ENCODE measurements at regions not wholly inside any gene's neighbourhood (a gene's known extent, or its start where the extent isn't known, plus 50 kb on each side); places are given as distances from the start of the nearest gene placed in this dataset.
"Not testable (repeated sequence)": the region's sequence is repeated elsewhere in the genome, so short reads cannot be mapped to it uniquely, and the experiment has no call there.

DNA sequence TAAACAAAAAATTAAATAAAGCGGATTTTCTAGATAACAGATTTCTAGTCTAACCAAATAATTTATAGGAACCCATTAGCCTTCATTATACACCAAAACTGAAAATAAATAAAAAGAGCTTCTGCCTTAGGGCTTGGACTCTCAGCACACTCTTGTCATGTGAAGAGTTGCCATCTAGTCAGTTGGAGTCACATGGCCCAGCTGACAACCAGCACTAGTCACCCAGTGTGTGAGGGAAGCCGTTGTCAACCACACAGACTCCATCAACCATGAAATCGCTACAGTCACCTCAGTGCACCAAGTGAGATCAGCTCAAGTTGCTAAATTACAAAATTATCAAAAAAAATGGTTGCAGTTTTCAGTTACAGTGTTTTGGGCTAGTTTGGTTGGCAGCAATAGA is 470.0 kb downstream of the GASK1B start:
- DNase-seq, result no peak
- Mint-ChIP-seq H3K36me3 (ENCODE audit: low read depth) (no peaks in the 10 kb centered on the region), H3K27ac (no peak overlapping the region), H3K4me1 (no peaks in the 10 kb centered on the region), H3K9me3 (peaks cover 2% of the 10 kb centered on the region), H3K27me3 (no peaks in the 10 kb centered on the region), H3K4me3 (no peak overlapping the region)
- ChIA-PET POLR2A (no interaction called here), CTCF (no interaction called here)

DNA sequence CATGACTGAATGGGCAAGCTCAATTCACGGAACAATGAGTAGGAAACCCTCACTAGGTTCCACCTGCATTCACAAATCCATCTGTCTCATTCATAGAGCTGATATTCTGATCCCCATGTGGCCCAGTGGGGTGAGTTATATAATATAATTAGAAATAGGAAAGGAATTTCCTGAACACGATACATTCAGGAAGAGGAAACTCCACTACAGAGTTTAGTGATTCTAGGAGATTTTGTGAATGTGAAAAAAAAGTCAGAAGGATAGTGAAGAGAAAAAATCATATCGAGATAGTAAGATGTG is 471.2 kb downstream of the GASK1B start:
- H3K27me3 Mint-ChIP-seq, result no peaks in the 10 kb centered on the region
- H3K4me3 Mint-ChIP-seq, result no peak overlapping the region
- CTCF ChIA-PET, result no interaction called here
- no peak overlapping the region for H3K27ac Mint-ChIP-seq
- H3K36me3 Mint-ChIP-seq (ENCODE audit: low read depth), result no peaks in the 10 kb centered on the region
- POLR2A ChIA-PET, result no interaction called here
- no peak for DNase-seq
- no peaks in the 10 kb centered on the region for H3K4me1 Mint-ChIP-seq
- H3K9me3 Mint-ChIP-seq, result peaks cover 2% of the 10 kb centered on the region

DNA sequence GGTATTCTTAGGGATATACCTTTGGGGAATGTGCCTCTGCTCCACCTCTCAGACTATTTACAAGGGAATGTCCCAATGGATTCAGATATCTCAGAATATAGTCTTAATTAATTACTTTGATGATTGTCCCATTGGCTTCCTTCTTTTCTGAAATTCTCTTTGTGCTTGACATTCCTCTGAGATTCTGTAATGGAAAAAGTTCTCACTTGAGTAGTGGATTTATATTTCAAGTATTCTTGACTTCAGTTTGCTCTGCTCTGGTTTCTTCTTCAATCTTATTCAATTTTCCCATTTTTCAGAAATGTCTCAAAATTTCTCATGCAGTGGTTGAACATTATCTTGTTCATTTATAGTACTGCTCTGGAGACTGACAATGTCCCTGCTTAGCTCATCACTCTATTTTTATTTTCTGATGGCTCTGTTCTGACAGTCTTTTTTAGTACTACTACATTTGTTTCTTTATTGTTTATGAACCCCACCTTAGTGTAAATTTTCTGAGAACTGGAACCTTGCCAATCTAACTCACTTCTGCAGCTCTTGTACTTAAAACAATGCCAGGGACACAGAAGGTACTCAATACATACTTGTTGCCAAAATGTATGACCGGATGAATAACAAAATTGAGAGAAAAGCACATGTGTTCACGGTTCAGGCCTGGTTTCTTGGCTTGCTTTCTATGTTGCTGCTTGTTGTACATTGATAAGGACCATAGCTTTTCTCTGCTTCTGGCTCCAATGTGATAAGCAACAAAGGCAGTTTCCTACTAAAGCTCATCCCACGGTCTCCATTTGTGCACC is 471.7 kb downstream of the GASK1B start:
- peaks cover 2% of the 10 kb centered on the region for H3K9me3 Mint-ChIP-seq
- H3K4me1 Mint-ChIP-seq, result no peaks in the 10 kb centered on the region
- POLR2A ChIA-PET, result no interaction called here
- CTCF ChIA-PET, result no interaction called here
- no peaks in the 10 kb centered on the region for H3K36me3 Mint-ChIP-seq (ENCODE audit: low read depth)
- no peak overlapping the region for H3K4me3 Mint-ChIP-seq
- no peak for DNase-seq
- no peaks in the 10 kb centered on the region for H3K27me3 Mint-ChIP-seq
- H3K27ac Mint-ChIP-seq, result no peak overlapping the region

DNA sequence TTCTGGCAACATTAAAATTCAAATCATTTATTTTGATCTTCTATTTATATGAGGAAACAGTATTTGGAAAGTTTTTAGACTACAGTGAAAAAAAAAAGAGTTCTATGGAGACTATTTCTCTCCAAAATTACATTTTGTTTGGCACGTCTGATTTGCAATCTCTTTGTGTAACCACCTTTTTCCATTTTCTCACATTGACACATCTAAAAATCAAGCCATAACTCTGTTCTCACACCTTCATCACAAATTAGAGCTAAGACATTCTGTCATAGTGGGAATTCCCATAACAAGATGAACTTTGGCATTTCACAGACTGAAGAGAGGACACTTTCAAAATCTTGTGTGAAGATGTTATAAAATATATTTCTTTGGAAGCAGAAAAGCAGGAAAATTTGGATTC is 468.9 kb downstream of the GRIA2 start:
- Mint-ChIP-seq H3K27me3 (no peaks in the 10 kb centered on the region), H3K4me3 (no peak overlapping the region), H3K36me3 (ENCODE audit: low read depth) (no peaks in the 10 kb centered on the region), H3K27ac (no peak overlapping the region), H3K4me1 (no peaks in the 10 kb centered on the region), H3K9me3 (no peaks in the 10 kb centered on the region)
- POLR2A ChIA-PET, result no interaction called here
- DNase-seq, result no peak
- CTCF ChIA-PET, result no interaction called here

DNA sequence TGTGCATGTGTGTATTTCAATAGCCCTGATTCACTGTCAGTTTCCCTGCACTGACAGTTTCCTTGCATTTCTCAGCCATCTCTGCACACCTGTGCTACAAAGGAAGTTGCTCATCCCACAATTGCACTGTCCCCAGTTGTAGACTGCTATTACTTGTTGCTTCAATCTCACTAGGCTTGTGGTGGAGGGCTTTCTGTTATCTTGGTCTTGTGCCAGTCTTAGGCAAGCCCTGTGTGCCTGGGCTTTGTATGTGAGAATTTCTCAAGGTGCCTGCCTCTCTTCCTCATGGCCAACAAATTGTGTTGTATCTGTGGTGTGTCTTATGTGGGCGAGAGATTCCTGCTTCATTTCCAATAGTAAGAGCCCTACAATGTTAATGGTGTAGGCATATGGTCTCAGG is 467.4 kb downstream of the GRIA2 start:
- CTCF ChIA-PET, result no interaction called here
- H3K36me3 Mint-ChIP-seq (ENCODE audit: low read depth), result no peaks in the 10 kb centered on the region
- no peaks in the 10 kb centered on the region for H3K9me3 Mint-ChIP-seq
- DNase-seq, result no peak
- no peaks in the 10 kb centered on the region for H3K27me3 Mint-ChIP-seq
- POLR2A ChIA-PET, result no interaction called here
- no peak overlapping the region for H3K4me3 Mint-ChIP-seq
- H3K27ac Mint-ChIP-seq, result no peak overlapping the region
- H3K4me1 Mint-ChIP-seq, result no peaks in the 10 kb centered on the region

DNA sequence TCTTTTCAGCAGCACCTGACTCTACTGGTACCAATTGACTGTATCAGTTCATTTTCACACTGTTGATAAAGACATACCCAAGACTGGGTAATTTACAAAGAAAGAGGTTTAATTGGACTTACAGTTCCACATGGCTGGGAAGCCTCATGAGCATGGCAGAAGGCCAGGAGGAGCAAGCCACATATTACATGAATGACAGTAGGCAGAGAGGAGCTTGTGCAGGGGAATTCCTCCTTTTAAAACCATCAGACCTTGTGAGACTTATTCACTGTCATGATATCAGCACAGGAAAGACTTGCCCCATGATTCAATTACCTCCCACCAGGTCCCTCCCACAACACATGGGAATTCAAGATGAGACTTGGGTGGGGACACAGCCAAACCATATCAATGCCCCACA is 458.8 kb downstream of the GRIA2 start:
- H3K36me3 Mint-ChIP-seq (ENCODE audit: low read depth); H3K9me3 Mint-ChIP-seq; H3K4me1 Mint-ChIP-seq; H3K4me3 Mint-ChIP-seq; CTCF ChIA-PET; DNase-seq; POLR2A ChIA-PET; H3K27me3 Mint-ChIP-seq; H3K27ac Mint-ChIP-seq: not testable (repeated sequence)

DNA sequence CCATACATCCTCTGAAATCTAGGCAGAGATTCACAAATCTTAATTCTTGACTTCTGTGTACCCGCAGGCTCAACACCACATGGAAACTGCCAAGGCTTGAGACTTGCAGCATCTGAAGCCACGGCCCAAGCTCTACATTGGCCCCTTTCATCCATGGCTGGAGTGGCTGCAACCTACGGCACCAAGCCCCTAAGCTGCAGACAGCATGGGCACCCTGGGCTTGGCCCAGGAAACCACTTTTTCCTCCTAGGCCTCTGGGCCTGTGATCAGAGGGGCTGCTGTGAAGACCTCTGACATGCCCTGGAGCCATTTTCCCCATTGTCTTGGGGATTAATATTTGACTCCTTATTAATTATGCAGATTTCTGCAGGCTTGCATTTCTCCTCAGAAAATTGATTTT is 457.9 kb downstream of the GRIA2 start:
- no peaks in the 10 kb centered on the region for H3K27me3 Mint-ChIP-seq
- CTCF ChIA-PET, result no interaction called here
- no peak for DNase-seq
- no peak overlapping the region for H3K27ac Mint-ChIP-seq
- peaks cover 5% of the 10 kb centered on the region for H3K9me3 Mint-ChIP-seq
- POLR2A ChIA-PET, result no interaction called here
- no peaks in the 10 kb centered on the region for H3K36me3 Mint-ChIP-seq (ENCODE audit: low read depth)
- H3K4me1 Mint-ChIP-seq, result no peaks in the 10 kb centered on the region
- H3K4me3 Mint-ChIP-seq, result no peak overlapping the region

DNA sequence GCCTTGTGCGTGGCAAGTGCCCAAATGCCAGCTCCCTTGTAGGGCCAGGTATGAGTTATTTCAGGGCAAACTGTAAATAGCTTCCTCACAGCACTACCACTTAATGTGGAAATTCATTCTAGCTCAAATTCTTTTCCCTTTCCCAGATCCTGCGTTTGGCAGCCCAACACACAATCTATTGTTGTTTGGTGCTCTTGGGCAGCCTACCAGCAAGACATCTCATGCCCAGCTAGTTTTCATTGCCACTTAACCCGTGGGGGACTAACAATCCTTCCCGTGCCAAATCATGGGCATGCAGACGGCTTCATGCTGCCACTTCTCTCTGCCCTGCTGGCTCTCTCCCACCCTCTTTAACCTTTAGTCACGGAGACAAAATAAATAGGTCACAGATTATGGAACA is 454.2 kb downstream of the GRIA2 start:
- POLR2A ChIA-PET, result no interaction called here
- no peak overlapping the region for H3K27ac Mint-ChIP-seq
- H3K27me3 Mint-ChIP-seq, result no peaks in the 10 kb centered on the region
- peaks cover 7% of the 10 kb centered on the region for H3K9me3 Mint-ChIP-seq
- no peak overlapping the region for H3K4me3 Mint-ChIP-seq
- H3K36me3 Mint-ChIP-seq (ENCODE audit: low read depth), result no peaks in the 10 kb centered on the region
- DNase-seq, result no peak
- CTCF ChIA-PET, result no interaction called here
- no peaks in the 10 kb centered on the region for H3K4me1 Mint-ChIP-seq

DNA sequence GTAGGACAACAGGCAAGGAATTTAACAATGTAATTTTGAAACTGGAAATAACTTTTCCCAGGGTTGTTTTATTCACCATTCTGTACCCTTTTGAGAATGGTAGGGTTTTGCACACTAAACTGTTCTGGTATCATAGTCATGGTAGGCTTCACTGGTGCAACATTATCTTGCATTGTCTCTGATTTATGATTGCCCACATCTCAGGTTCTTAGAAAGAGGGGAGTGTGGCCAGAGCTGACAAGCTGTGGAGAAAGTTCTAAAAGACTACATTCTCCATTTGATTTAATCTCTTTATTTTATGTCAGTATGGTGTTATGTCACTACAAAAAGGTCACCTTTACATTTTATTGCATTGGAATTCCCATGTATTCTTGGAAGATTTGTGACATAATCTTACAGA is 447.3 kb downstream of the GRIA2 start:
- DNase-seq, result no peak
- CTCF ChIA-PET, result no interaction called here
- H3K4me1 Mint-ChIP-seq, result no peaks in the 10 kb centered on the region
- no peak overlapping the region for H3K4me3 Mint-ChIP-seq
- no peaks in the 10 kb centered on the region for H3K36me3 Mint-ChIP-seq (ENCODE audit: low read depth)
- POLR2A ChIA-PET, result no interaction called here
- peaks cover 4% of the 10 kb centered on the region for H3K9me3 Mint-ChIP-seq
- no peak overlapping the region for H3K27ac Mint-ChIP-seq
- no peaks in the 10 kb centered on the region for H3K27me3 Mint-ChIP-seq

DNA sequence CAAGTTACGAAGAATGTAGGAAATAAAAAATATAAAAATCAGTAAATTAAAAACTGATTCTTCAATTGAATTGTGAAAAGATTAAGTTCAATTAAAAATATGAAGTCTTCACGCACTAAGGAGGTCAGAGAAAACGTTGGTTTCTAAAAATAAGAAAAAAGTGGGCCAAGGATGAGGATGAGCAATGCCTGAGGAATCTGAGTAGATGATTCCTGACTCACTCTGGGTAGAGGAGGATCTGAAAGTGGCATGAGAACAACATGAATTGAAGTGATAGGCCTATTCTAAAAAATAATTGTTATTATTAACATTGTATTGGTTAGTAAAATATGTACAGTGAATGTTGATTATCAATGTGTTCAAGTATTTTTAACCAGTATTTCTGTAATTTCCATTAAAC is 444.2 kb downstream of the GRIA2 start:
- no peaks in the 10 kb centered on the region for H3K4me1 Mint-ChIP-seq
- POLR2A ChIA-PET, result no interaction called here
- DNase-seq, result no peak

DNA sequence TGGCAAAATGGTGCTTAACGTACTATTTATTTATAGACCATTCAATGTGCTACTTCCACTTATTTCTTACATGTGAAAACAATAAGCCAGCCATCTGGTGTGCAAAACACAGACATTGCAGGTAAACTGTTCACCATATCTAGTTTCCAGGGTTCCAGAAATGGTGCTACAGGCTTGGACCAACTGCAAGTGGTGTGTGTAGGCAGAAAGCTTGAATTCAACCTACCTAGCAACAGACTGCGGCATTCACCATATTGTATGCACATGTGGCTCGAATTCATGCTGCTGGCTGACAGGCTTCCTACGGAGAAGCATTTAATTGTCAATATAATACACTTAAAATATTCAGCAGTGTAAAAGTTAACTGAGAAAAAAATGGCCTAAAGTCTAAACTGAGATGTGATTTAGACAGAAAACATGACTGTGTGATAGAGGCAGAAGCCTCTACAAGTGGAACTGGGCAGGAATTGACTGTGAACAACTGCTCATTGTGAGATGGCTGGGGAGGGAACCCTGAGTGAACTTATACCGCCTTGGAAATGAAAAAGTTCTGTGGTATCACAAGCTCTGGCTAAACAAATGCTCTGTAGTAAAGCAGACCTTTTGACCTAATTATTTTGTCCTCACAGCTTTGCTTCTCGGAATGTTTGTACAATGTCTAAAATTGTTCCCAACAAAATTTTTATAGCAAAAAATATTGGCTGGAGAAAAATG is 434.7 kb downstream of the GRIA2 start:
- no peaks in the 10 kb centered on the region for H3K4me1 Mint-ChIP-seq
- H3K9me3 Mint-ChIP-seq, result no peaks in the 10 kb centered on the region
- no peaks in the 10 kb centered on the region for H3K36me3 Mint-ChIP-seq (ENCODE audit: low read depth)
- no peaks in the 10 kb centered on the region for H3K27me3 Mint-ChIP-seq
- POLR2A ChIA-PET, result no interaction called here
- CTCF ChIA-PET, result no interaction called here
- DNase-seq, result no peak
- H3K4me3 Mint-ChIP-seq, result no peak overlapping the region
- H3K27ac Mint-ChIP-seq, result no peak overlapping the region

More for the DNA sequence above, 444.2 kb downstream of the GRIA2 start:
- Mint-ChIP-seq H3K9me3 (peaks cover 2% of the 10 kb centered on the region), H3K27me3 (no peaks in the 10 kb centered on the region), H3K36me3 (ENCODE audit: low read depth) (no peaks in the 10 kb centered on the region), H3K4me3 (no peak overlapping the region), H3K27ac (no peak overlapping the region)
- CTCF ChIA-PET, result no interaction called here

DNA sequence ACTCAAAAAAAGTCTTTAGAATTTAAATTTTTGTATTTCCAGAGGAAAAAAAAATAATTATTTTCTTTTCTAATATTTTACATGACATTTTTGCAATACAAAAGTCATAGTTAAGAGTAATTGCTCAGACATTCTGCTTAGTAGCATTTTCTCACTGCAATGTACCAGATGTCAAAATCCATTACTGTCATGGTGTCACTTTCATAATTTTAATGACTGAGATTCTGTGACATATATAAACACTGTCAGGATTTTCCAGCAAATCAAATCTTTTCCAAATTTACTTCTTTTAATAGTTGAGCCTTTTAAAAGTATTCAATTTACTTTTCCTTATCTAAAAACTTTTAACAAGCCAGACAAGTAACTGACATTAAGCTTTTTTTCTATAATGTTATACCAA is 422.7 kb downstream of the GRIA2 start:
- no peaks in the 10 kb centered on the region for H3K9me3 Mint-ChIP-seq
- no peaks in the 10 kb centered on the region for H3K27me3 Mint-ChIP-seq
- H3K4me3 Mint-ChIP-seq, result no peak overlapping the region
- POLR2A ChIA-PET, result no interaction called here
- DNase-seq, result no peak
- no peaks in the 10 kb centered on the region for H3K36me3 Mint-ChIP-seq (ENCODE audit: low read depth)
- CTCF ChIA-PET, result no interaction called here
- no peaks in the 10 kb centered on the region for H3K4me1 Mint-ChIP-seq
- H3K27ac Mint-ChIP-seq, result no peak overlapping the region

DNA sequence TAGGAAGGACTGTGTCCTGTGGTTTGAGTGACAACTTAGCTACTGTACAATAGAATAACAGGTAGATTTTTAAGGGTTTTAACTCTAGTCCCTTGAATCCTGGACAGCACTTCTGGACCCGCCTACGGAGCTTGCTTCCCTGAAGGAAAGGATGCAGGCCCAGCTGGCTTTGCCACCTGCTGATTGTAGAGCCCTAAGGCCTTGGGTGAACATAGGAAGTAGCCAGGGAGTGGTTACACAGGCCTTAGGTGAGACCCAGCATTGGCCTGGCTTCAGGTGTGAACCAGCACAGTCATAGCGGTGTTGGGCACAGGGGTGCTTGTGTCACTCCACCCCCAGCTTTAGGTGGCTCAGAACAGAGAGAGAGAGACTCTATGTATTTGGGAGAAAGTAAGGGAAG is 413.5 kb downstream of the GRIA2 start:
- Mint-ChIP-seq H3K4me1 (no peaks in the 10 kb centered on the region), H3K9me3 (peaks cover 3% of the 10 kb centered on the region), H3K4me3 (no peak overlapping the region), H3K36me3 (ENCODE audit: low read depth) (no peaks in the 10 kb centered on the region), H3K27ac (no peak overlapping the region), H3K27me3 (no peaks in the 10 kb centered on the region)
- ChIA-PET POLR2A (no interaction called here), CTCF (interaction anchor here (0.6 kb wide), 1 partner anchor 1839 kb away, joined by 4 read pairs; no protein-coding TSS in a partner anchor)
- DNase-seq, result no peak

DNA sequence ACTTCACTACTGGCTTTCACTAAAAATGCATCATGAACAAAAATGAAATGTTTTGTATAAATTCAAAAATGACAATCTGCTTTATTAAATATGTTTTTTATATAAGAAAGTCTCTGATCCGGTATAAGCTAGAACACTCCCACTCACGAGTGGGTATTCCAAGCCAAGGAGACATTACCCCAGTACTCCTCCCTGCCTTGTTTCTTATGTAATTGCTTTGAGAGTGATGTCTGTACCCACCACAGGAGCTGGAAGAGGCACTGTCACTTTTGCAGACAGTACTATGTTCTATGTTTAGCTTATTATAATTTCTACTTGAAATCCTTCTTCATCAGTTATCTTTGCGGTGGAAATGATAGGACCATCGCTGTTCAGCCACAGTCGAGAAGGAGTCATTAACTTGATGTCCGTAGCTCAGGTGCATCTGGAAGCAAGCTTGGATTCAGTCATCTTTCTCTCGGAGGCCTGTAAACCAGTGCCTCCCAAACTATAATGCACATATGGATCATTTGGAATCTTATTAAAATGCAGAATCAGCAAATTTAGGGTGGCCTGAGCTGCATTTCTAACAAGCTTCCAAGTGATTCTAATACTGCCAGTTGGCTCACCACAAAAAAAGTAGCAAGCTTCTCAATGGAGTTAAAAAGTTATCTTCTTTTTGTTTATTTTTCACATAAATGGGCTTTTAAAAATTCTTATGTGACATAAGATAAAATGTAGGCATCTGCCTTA is 396.4 kb downstream of the GRIA2 start:
- Mint-ChIP-seq H3K4me3 (no peak overlapping the region), H3K4me1 (no peaks in the 10 kb centered on the region), H3K27me3 (no peaks in the 10 kb centered on the region), H3K36me3 (ENCODE audit: low read depth) (no peaks in the 10 kb centered on the region), H3K9me3 (no peaks in the 10 kb centered on the region), H3K27ac (no peak overlapping the region)
- DNase-seq, result no peak
- POLR2A ChIA-PET, result no interaction called here
- CTCF ChIA-PET, result no interaction called here

Data from activated CD4-positive, alpha-beta memory T cell treated with anti-CD3 and anti-CD28 coated beads, Interleukin-2, amount 10 ng/mL, durations not matched to agents 7 days and 5 days (primary cell).